ENCODE measurements at regions not wholly inside any gene's neighbourhood (a gene's known extent, or its start where the extent isn't known, plus 50 kb on each side); places are given as distances from the start of the nearest gene placed in this dataset.

DNA sequence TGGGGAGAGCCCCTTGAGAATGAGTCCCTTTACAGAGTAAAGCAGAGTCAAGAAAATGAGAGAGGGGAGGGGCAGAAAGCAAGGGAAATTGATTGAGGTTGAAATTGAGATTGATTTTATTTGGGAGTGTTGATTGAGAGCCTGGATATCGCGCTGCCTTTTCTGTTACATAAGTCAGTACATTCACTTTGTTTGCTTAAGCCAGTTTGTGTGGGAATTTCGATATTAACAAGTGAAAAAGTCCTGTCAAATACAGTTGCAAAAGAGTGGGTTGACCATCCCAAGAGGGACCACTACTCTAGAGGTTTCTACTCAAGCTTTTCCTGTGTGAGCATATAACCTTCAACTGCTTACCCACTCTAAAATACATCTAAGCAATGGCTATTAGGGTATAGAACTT lies 331.4 kb upstream of the AZI2 start:
- H3K4me3 ChIP-seq: no peak overlapping the region
- no peak for DNase-seq (ENCODE audit: low read depth, low spot score)
- H3K9ac ChIP-seq (ENCODE audit: insufficient read length): no peak overlapping the region
- no peak overlapping the region for H3K27ac ChIP-seq
- H3K9me3 ChIP-seq (ENCODE audit: low read depth, low read length): no peaks in the 10 kb centered on the region
- no peak for TF ChIP-seq EZH2 (IDR thresholded peaks at IDR 0.05)
- no peak for TF ChIP-seq POLR2AphosphoS5 (IDR thresholded peaks at IDR 0.05; ENCODE audit: borderline replicate concordance, low read depth, low read length)
- TF ChIP-seq FOXP2 (optimal IDR thresholded peaks at IDR 0.05; ENCODE audit: control extremely low read depth, extremely low read length, insufficient read depth): no peak
- no peaks in the 10 kb centered on the region for H3K36me3 ChIP-seq (ENCODE audit: insufficient read depth, low read length)

DNA sequence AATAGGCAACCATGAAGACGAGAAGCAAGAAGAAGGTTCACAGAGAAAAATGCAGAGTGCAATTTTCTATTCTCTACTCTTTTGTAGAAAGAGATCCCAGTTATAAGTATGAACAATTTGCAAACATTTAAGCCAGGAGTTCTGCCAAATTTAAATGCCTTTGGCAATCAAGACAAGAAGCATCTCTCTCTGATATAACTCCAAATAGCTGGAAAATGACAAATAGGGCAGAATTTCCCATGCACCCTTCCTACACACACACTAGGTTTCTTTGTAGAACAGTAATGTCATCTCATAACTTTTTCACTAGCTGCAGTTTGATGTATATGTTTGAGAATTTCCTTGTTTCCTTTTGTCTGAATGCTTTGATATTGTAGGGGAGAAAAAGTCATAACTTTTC lies 333.5 kb upstream of the AZI2 start:
- H3K9me3 ChIP-seq (ENCODE audit: low read depth, low read length): no peaks in the 10 kb centered on the region

DNA sequence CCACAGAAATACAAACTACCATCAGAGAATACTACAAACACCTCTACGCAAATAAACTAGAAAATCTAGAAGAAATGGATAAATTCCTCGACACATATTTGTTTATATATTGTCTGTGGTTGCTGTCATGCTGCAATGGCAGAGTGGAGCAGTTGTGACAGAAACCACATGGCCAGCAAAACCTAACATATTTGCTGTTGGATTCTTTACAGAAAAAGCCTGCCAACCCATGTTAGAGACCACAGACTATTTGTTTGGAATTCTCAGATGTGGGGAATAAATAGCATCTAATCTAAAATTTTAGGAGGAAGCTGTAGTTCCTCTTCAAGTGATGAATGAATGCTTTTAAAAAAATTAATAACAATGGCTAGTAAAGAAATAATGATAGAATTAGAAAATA lies 341.6 kb upstream of the AZI2 start:
- H3K36me3 ChIP-seq (ENCODE audit: insufficient read depth, low read length): no peaks in the 10 kb centered on the region
- no peak for TF ChIP-seq POLR2AphosphoS5 (IDR thresholded peaks at IDR 0.05; ENCODE audit: borderline replicate concordance, low read depth, low read length)
- no peak for TF ChIP-seq EZH2 (IDR thresholded peaks at IDR 0.05)
- TF ChIP-seq FOXP2 (optimal IDR thresholded peaks at IDR 0.05; ENCODE audit: control extremely low read depth, extremely low read length, insufficient read depth): no peak
- H3K9me3 ChIP-seq (ENCODE audit: low read depth, low read length): no peaks in the 10 kb centered on the region
- DNase-seq (ENCODE audit: low read depth, low spot score): no peak
- no peak overlapping the region for H3K27ac ChIP-seq
- H3K9ac ChIP-seq (ENCODE audit: insufficient read length): no peak overlapping the region
- H3K4me3 ChIP-seq: no peak overlapping the region

More for the DNA sequence above, 333.5 kb upstream of the AZI2 start:
- no peak overlapping the region for H3K4me3 ChIP-seq
- H3K27ac ChIP-seq: no peak overlapping the region
- no peak overlapping the region for H3K9ac ChIP-seq (ENCODE audit: insufficient read length)
- H3K36me3 ChIP-seq (ENCODE audit: insufficient read depth, low read length): no peaks in the 10 kb centered on the region
- no peak for DNase-seq (ENCODE audit: low read depth, low spot score)
- TF ChIP-seq FOXP2 (optimal IDR thresholded peaks at IDR 0.05; ENCODE audit: control extremely low read depth, extremely low read length, insufficient read depth): no peak
- TF ChIP-seq POLR2AphosphoS5 (IDR thresholded peaks at IDR 0.05; ENCODE audit: borderline replicate concordance, low read depth, low read length): no peak
- no peak for TF ChIP-seq EZH2 (IDR thresholded peaks at IDR 0.05)

DNA sequence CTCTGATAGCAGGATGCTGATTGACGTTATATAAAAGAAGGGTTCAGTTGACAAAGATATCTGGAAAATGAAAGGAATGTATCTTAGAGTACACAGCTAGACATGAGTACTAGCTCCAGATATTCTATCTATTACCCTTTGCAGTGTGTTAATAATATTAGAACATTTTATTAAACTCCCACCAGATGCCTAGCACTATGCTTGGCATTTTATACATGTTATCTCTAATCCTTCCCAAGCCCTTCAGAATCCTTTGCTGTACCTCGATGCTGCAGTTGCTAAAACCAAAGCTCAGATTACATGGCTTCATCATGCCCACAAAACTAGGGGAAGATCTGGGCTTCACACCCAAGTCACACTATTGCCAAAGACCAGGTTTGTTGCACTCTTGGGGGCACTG lies 350.1 kb upstream of the AZI2 start:
- no peak overlapping the region for H3K4me3 ChIP-seq
- H3K9me3 ChIP-seq (ENCODE audit: low read depth, low read length): no peaks in the 10 kb centered on the region
- no peak for DNase-seq (ENCODE audit: low read depth, low spot score)
- H3K9ac ChIP-seq (ENCODE audit: insufficient read length): no peak overlapping the region
- TF ChIP-seq EZH2 (IDR thresholded peaks at IDR 0.05): no peak
- TF ChIP-seq POLR2AphosphoS5 (IDR thresholded peaks at IDR 0.05; ENCODE audit: borderline replicate concordance, low read depth, low read length): no peak
- no peak for TF ChIP-seq FOXP2 (optimal IDR thresholded peaks at IDR 0.05; ENCODE audit: control extremely low read depth, extremely low read length, insufficient read depth)
- H3K36me3 ChIP-seq (ENCODE audit: insufficient read depth, low read length): no peaks in the 10 kb centered on the region
- H3K27ac ChIP-seq: no peak overlapping the region

- Histone ChIP-seq H3K27ac (no peak overlapping the region), H3K9me3 (ENCODE audit: low read depth, low read length) (no peaks in the 10 kb centered on the region), H3K4me3 (no peak overlapping the region), H3K9ac (ENCODE audit: insufficient read length) (no peak overlapping the region), H3K36me3 (ENCODE audit: insufficient read depth, low read length) (no peaks in the 10 kb centered on the region)
- TF ChIP-seq POLR2AphosphoS5 (IDR thresholded peaks at IDR 0.05; ENCODE audit: borderline replicate concordance, low read depth, low read length) (no peak), FOXP2 (optimal IDR thresholded peaks at IDR 0.05; ENCODE audit: control extremely low read depth, extremely low read length, insufficient read depth) (no peak), EZH2 (IDR thresholded peaks at IDR 0.05) (no peak)
- DNase-seq (ENCODE audit: low read depth, low spot score): no peak
Observed at GRCh38 chr3:28699283-28699682, 350.7 kb upstream of the AZI2 start.

DNA sequence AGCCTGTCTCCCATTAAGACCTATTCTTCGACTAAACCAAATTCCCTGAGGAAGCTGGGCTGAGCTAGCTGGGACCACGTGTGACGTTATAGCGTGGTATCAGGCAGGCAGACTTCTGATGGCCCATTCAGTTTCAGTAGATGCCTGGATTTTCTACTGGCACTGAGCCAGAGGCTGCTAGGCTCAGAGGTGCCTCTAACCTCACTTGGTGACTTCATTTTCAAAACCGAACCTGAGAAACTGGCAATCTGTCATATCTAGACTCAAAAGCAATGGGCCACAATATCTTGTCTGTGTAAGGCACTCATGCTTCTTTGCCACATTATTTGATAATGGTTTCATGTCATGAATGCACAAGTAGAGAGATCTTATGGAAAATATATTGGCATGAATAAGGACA lies 352.1 kb upstream of the AZI2 start:
- Histone ChIP-seq H3K27ac (no peak overlapping the region), H3K9ac (ENCODE audit: insufficient read length) (no peak overlapping the region), H3K9me3 (ENCODE audit: low read depth, low read length) (no peaks in the 10 kb centered on the region), H3K36me3 (ENCODE audit: insufficient read depth, low read length) (no peaks in the 10 kb centered on the region), H3K4me3 (no peak overlapping the region)
- no peak for DNase-seq (ENCODE audit: low read depth, low spot score)
- TF ChIP-seq POLR2AphosphoS5 (IDR thresholded peaks at IDR 0.05; ENCODE audit: borderline replicate concordance, low read depth, low read length) (no peak), EZH2 (IDR thresholded peaks at IDR 0.05) (no peak), FOXP2 (optimal IDR thresholded peaks at IDR 0.05; ENCODE audit: control extremely low read depth, extremely low read length, insufficient read depth) (no peak)

GRCh38 chr3:28703843-28704242 lies 355.2 kb upstream of the AZI2 start:
- H3K9ac ChIP-seq (ENCODE audit: insufficient read length): no peak overlapping the region
- no peak for DNase-seq (ENCODE audit: low read depth, low spot score)
- TF ChIP-seq POLR2AphosphoS5 (IDR thresholded peaks at IDR 0.05; ENCODE audit: borderline replicate concordance, low read depth, low read length): no peak
- H3K4me3 ChIP-seq: no peak overlapping the region
- no peaks in the 10 kb centered on the region for H3K9me3 ChIP-seq (ENCODE audit: low read depth, low read length)
- H3K27ac ChIP-seq: no peak overlapping the region
- H3K36me3 ChIP-seq (ENCODE audit: insufficient read depth, low read length): no peaks in the 10 kb centered on the region

GRCh38 chr3:28711293-28711692 lies 362.7 kb upstream of the AZI2 start:
- Histone ChIP-seq H3K9me3 (ENCODE audit: low read depth, low read length) (no peaks in the 10 kb centered on the region), H3K36me3 (ENCODE audit: insufficient read depth, low read length) (no peaks in the 10 kb centered on the region)

GRCh38 chr3:28716939-28717338 lies 368.3 kb upstream of the AZI2 start:
- no peak overlapping the region for H3K9ac ChIP-seq (ENCODE audit: insufficient read length)
- DNase-seq (ENCODE audit: low read depth, low spot score): no peak
- H3K36me3 ChIP-seq (ENCODE audit: insufficient read depth, low read length): no peaks in the 10 kb centered on the region
- H3K9me3 ChIP-seq (ENCODE audit: low read depth, low read length): no peaks in the 10 kb centered on the region
- no peak overlapping the region for H3K4me3 ChIP-seq
- no peak for TF ChIP-seq POLR2AphosphoS5 (IDR thresholded peaks at IDR 0.05; ENCODE audit: borderline replicate concordance, low read depth, low read length)
- TF ChIP-seq EZH2 (IDR thresholded peaks at IDR 0.05): no peak
- no peak overlapping the region for H3K27ac ChIP-seq

More at GRCh38 chr3:28711293-28711692, 362.7 kb upstream of the AZI2 start:
- TF ChIP-seq POLR2AphosphoS5 (IDR thresholded peaks at IDR 0.05; ENCODE audit: borderline replicate concordance, low read depth, low read length): no peak
- TF ChIP-seq EZH2 (IDR thresholded peaks at IDR 0.05): no peak
- TF ChIP-seq FOXP2 (optimal IDR thresholded peaks at IDR 0.05; ENCODE audit: control extremely low read depth, extremely low read length, insufficient read depth): no peak
- Histone ChIP-seq H3K4me3 (no peak overlapping the region), H3K27ac (no peak overlapping the region), H3K9ac (ENCODE audit: insufficient read length) (no peak overlapping the region)
- no peak for DNase-seq (ENCODE audit: low read depth, low spot score)

Measured in SK-N-MC (cell line).